ENCODE measurements at regions not wholly inside any gene's neighbourhood (a gene's known extent, or its start where the extent isn't known, plus 50 kb on each side); places are given as distances from the start of the nearest gene placed in this dataset.

DNA sequence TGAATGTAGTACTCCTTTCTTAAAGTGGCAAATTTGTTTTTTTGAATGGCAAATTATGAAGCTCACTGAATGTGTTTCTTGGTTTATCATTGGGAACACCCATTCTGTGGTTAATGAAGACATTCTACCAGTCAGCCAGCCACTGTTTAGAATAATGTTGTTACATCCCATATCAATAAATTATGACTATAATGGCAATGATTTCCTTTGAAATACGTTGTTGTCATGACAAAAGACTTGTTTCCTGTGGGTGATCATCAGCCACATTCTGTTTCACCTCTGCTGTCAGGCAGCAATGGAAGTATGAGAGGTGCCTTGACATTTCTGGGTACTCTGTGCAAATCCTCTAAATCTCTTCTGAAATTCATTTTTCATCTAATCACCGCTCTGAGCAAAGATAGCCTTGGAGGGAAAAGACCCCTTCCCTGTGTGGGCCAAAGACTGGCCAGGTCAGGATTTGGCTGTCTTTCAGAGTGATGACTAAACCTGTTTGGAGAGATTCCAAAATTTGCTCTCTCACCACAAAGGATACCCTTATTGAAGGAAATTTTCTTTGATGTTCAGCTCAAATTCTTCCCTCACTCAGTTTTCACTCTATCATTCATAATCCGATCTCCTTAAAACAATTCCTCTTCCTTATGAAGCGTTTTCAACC lies 869.2 kb downstream of the BCL11A start:
- Histone ChIP-seq H3K27me3 (ENCODE audit: control insufficient read depth, insufficient read depth, low read length, poor library complexity, severe bottlenecking) (no peaks in the 10 kb centered on the region), H3K36me3 (ENCODE audit: control insufficient read depth, insufficient read depth, low read length) (no peaks in the 10 kb centered on the region), H3K4me1 (ENCODE audit: control insufficient read depth, insufficient read depth, low read length) (no peaks in the 10 kb centered on the region), H3K9ac (ENCODE audit: extremely low read depth, low read length, poor library complexity, severe bottlenecking) (no peak overlapping the region), H3K9me3 (ENCODE audit: control insufficient read depth, low read length) (no peaks in the 10 kb centered on the region), H3K4me3 (ENCODE audit: low read length) (no peak overlapping the region), H3K27ac (ENCODE audit: low read depth, low read length) (no peak overlapping the region)
- no peaks in the 10 kb centered on the region for H3K4me1 Mint-ChIP-seq
- H3K27me3 Mint-ChIP-seq (ENCODE audit: insufficient read depth): no peaks in the 10 kb centered on the region
- no peak for DNase-seq
- TF ChIP-seq, protein P1, sequence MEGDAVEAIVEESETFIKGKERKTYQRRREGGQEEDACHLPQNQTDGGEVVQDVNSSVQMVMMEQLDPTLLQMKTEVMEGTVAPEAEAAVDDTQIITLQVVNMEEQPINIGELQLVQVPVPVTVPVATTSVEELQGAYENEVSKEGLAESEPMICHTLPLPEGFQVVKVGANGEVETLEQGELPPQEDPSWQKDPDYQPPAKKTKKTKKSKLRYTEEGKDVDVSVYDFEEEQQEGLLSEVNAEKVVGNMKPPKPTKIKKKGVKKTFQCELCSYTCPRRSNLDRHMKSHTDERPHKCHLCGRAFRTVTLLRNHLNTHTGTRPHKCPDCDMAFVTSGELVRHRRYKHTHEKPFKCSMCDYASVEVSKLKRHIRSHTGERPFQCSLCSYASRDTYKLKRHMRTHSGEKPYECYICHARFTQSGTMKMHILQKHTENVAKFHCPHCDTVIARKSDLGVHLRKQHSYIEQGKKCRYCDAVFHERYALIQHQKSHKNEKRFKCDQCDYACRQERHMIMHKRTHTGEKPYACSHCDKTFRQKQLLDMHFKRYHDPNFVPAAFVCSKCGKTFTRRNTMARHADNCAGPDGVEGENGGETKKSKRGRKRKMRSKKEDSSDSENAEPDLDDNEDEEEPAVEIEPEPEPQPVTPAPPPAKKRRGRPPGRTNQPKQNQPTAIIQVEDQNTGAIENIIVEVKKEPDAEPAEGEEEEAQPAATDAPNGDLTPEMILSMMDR (conservative IDR thresholded peaks at IDR 0.05): no peak
- H3K36me3 Mint-ChIP-seq (ENCODE audit: low read depth): no peaks in the 10 kb centered on the region
- WGBS, 2 experiments (ENCODE audit: insufficient coverage in 1 of 2, insufficient read length in 1 of 2): 92 to 93% methylated on average over 2 to 4 of the region's 4 CpGs
- no peak overlapping the region for H3K27ac Mint-ChIP-seq
- H3K4me3 Mint-ChIP-seq: no peak overlapping the region
- peaks cover 4% of the 10 kb centered on the region for H3K9me3 Mint-ChIP-seq

GRCh38 chr2:59680863-59681262 lies 872.6 kb downstream of the BCL11A start:
- H3K27me3 ChIP-seq (ENCODE audit: control insufficient read depth, insufficient read depth, low read length, poor library complexity, severe bottlenecking): no peaks in the 10 kb centered on the region
- no peak overlapping the region for H3K4me3 Mint-ChIP-seq
- 100% methylated on average over 1 of the region's 1 CpG; no CpG with 5 or more reads in 1 of the 2 experiments for WGBS, 2 experiments (ENCODE audit: insufficient coverage in 1 of 2, insufficient read length in 1 of 2)

DNA sequence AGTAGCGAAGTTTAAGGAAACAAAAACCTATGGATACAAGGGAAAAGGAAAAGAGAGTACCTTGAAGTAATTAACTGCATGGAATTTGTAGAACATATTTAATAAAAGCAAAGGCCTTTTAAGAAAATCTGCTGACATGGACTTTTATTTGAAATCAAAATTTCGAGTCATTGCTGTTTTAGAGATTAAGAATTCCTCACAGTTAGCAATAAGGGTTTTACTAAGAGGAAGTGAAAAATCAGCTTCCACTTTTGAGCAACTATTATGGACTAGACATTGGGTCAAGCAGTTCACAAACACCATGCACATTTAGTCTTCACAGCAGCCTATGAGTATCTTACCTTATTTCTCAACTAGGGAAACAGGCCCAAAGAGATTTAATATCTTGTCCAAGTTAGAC lies 876.3 kb downstream of the BCL11A start:
- no peak overlapping the region for H3K27ac Mint-ChIP-seq
- 77 to 86% methylated on average over 1 to 2 of the region's 2 CpGs for WGBS, 2 experiments (ENCODE audit: insufficient coverage in 1 of 2, insufficient read length in 1 of 2)
- H3K4me1 ChIP-seq (ENCODE audit: control insufficient read depth, insufficient read depth, low read length): no peaks in the 10 kb centered on the region
- no peaks in the 10 kb centered on the region for H3K36me3 Mint-ChIP-seq (ENCODE audit: low read depth)
- DNase-seq: no peak
- no peaks in the 10 kb centered on the region for H3K36me3 ChIP-seq (ENCODE audit: control insufficient read depth, insufficient read depth, low read length)
- H3K27me3 Mint-ChIP-seq (ENCODE audit: insufficient read depth): no peaks in the 10 kb centered on the region
- H3K9me3 ChIP-seq (ENCODE audit: control insufficient read depth, low read length): no peaks in the 10 kb centered on the region
- no peak overlapping the region for H3K27ac ChIP-seq (ENCODE audit: low read depth, low read length)
- H3K9ac ChIP-seq (ENCODE audit: extremely low read depth, low read length, poor library complexity, severe bottlenecking): no peak overlapping the region
- no peaks in the 10 kb centered on the region for H3K4me1 Mint-ChIP-seq
- H3K4me3 Mint-ChIP-seq: no peak overlapping the region
- no peak overlapping the region for H3K4me3 ChIP-seq (ENCODE audit: low read length)
- no peaks in the 10 kb centered on the region for H3K9me3 Mint-ChIP-seq
- H3K27me3 ChIP-seq (ENCODE audit: control insufficient read depth, insufficient read depth, low read length, poor library complexity, severe bottlenecking): no peaks in the 10 kb centered on the region
- TF ChIP-seq, protein P1 (conservative IDR thresholded peaks at IDR 0.05): no peak

More at GRCh38 chr2:59680863-59681262, 872.6 kb downstream of the BCL11A start:
- Mint-ChIP-seq H3K9me3 (no peaks in the 10 kb centered on the region), H3K4me1 (no peaks in the 10 kb centered on the region), H3K27ac (no peak overlapping the region), H3K36me3 (ENCODE audit: low read depth) (no peaks in the 10 kb centered on the region), H3K27me3 (ENCODE audit: insufficient read depth) (no peaks in the 10 kb centered on the region)
- TF ChIP-seq, protein P1 (conservative IDR thresholded peaks at IDR 0.05): no peak
- Histone ChIP-seq H3K4me3 (ENCODE audit: low read length) (no peak overlapping the region), H3K9me3 (ENCODE audit: control insufficient read depth, low read length) (no peaks in the 10 kb centered on the region), H3K4me1 (ENCODE audit: control insufficient read depth, insufficient read depth, low read length) (no peaks in the 10 kb centered on the region), H3K36me3 (ENCODE audit: control insufficient read depth, insufficient read depth, low read length) (no peaks in the 10 kb centered on the region), H3K9ac (ENCODE audit: extremely low read depth, low read length, poor library complexity, severe bottlenecking) (no peak overlapping the region), H3K27ac (ENCODE audit: low read depth, low read length) (no peak overlapping the region)
- no peak for DNase-seq

Data from endodermal cell (in vitro differentiated cells).